ENCODE measurements at regions not wholly inside any gene's neighbourhood (a gene's known extent, or its start where the extent isn't known, plus 50 kb on each side); places are given as distances from the start of the nearest gene placed in this dataset.
"Not testable (repeated sequence)": the region's sequence is repeated elsewhere in the genome, so short reads cannot be mapped to it uniquely, and the experiment has no call there.

DNA sequence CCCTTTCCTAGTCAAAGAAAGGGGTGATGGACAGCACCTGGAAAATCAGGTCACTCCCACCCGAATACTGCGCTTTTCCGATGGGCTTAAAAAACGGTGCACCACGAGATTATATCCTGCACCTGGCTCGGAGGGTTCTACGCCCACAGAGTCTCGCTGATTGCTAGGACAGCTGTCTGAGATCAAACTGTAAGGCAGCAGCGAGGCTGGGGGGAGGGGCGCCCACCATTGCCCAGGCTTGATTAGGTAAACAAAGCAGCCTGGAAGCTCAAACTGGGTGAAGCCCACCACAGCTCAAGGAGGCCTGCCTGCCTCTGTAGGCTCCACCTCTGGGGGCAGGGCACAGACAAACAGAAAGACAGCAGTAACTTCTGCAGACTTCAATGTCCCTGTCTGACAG, 783.4 kb downstream of the NSUN3 start:
- TF ChIP-seq, protein P1, sequence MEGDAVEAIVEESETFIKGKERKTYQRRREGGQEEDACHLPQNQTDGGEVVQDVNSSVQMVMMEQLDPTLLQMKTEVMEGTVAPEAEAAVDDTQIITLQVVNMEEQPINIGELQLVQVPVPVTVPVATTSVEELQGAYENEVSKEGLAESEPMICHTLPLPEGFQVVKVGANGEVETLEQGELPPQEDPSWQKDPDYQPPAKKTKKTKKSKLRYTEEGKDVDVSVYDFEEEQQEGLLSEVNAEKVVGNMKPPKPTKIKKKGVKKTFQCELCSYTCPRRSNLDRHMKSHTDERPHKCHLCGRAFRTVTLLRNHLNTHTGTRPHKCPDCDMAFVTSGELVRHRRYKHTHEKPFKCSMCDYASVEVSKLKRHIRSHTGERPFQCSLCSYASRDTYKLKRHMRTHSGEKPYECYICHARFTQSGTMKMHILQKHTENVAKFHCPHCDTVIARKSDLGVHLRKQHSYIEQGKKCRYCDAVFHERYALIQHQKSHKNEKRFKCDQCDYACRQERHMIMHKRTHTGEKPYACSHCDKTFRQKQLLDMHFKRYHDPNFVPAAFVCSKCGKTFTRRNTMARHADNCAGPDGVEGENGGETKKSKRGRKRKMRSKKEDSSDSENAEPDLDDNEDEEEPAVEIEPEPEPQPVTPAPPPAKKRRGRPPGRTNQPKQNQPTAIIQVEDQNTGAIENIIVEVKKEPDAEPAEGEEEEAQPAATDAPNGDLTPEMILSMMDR (IDR thresholded peaks at IDR 0.05), result not testable (repeated sequence)
- TF ChIP-seq EZH2 (IDR thresholded peaks at IDR 0.05; ENCODE audit: borderline replicate concordance, insufficient read depth, low read depth, low read length, poor library complexity, severe bottlenecking), result not testable (repeated sequence)

Measured in B cell (primary cell).